HG03457 (cell line): ENCODE measurements at regions not wholly inside any gene's neighbourhood (a gene's known extent, or its start where the extent isn't known, plus 50 kb on each side); places are given as distances from the start of the nearest gene placed in this dataset.

ENCODE experiments used
- ATAC-seq: cut with Tn5 transposase; IDR thresholded peaks from one replicate; pipeline ENCODE4 v1.9.1; 2021; ENCODE audit warnings: moderate number of reproducible peaks; ENCODE audit not compliant: unreplicated experiment

- no peak for ATAC-seq
Measured at GRCh38 chr3:40593351-40593750, 68.6 kb downstream of the ZNF621 start.

GRCh38 chr3:40597441-40597840, 72.7 kb downstream of the ZNF621 start:
- ATAC-seq, result no peak

- ATAC-seq, result no peak
Measured at GRCh38 chr3:40598338-40598737, 73.6 kb downstream of the ZNF621 start.

- no peak for ATAC-seq
Measured at GRCh38 chr3:40598962-40599361, 74.2 kb downstream of the ZNF621 start.

GRCh38 chr3:40602778-40603385, 78.1 kb downstream of the ZNF621 start:
- ATAC-seq, result no peak

- ATAC-seq, result no peak
Measured at GRCh38 chr3:40605960-40606359, 81.2 kb downstream of the ZNF621 start.

- ATAC-seq, result no peak
Measured at GRCh38 chr3:40608091-40608490, 83.3 kb downstream of the ZNF621 start.

- no peak for ATAC-seq
Measured at GRCh38 chr3:40613306-40613705, 88.5 kb downstream of the ZNF621 start.

GRCh38 chr3:40615110-40615915, 90.6 kb downstream of the ZNF621 start:
- no peak for ATAC-seq

- ATAC-seq, result no peak
Measured at GRCh38 chr3:40615918-40616819, 91.4 kb downstream of the ZNF621 start.

GRCh38 chr3:40617084-40617483, 92.3 kb downstream of the ZNF621 start:
- no peak for ATAC-seq

- ATAC-seq, result no peak
Measured at GRCh38 chr3:40618158-40618557, 93.4 kb downstream of the ZNF621 start.

GRCh38 chr3:40620151-40620550, 95.4 kb downstream of the ZNF621 start:
- no peak for ATAC-seq

- no peak for ATAC-seq
Measured at GRCh38 chr3:40621252-40621651, 96.5 kb downstream of the ZNF621 start.

GRCh38 chr3:40623567-40623966, 98.8 kb downstream of the ZNF621 start:
- peak; percentile 91 for ATAC-seq

- ATAC-seq, result no peak
Measured at GRCh38 chr3:40624189-40624769, 99.5 kb downstream of the ZNF621 start.

GRCh38 chr3:40627095-40627494, 102.3 kb downstream of the ZNF621 start:
- ATAC-seq, result no peak

- ATAC-seq, result no peak
Measured at GRCh38 chr3:40628984-40629383, 104.2 kb downstream of the ZNF621 start.

GRCh38 chr3:40631341-40631995, 106.7 kb downstream of the ZNF621 start:
- ATAC-seq, result no peak

- no peak for ATAC-seq
Measured at GRCh38 chr3:40637906-40638305, 113.1 kb downstream of the ZNF621 start.

GRCh38 chr3:40639006-40639405, 114.2 kb downstream of the ZNF621 start:
- no peak for ATAC-seq
